ENCODE measurements at regions not wholly inside any gene's neighbourhood (a gene's known extent, or its start where the extent isn't known, plus 50 kb on each side); places are given as distances from the start of the nearest gene placed in this dataset.

DNA sequence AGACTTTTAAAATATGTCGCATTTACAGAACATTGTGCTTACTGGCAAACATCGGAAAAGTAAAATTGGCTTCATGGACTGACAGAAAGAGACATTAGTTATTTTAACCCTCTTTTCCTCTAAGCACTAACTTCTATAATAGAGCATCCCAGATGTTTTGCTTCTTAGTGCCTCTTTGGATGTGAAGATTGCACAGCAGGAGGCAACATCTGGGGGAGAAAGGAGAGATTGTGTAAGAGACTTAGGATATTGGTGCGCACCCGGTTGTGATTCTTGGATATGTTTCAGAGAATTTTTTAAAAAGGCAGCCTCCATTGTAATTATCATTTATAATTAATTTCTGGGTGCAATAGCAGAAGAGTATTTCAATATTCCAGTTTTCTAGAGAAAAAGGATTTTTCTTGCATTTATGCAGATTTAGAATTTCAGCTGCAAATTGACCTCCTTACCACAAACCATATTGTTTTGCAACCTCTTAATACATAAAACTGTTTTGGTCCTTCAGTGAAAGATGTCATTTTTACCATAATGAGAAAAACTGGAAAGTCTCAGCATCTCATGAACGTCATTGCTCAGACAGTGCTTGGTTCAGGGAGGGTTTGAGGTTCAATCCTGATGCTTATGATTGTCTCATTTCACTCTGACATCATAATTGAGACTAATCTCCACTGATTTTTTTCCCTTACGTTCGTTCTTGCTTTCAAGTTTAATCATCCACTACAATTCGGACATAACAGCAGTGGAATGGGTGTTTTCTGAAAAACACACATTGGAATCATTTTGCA lies 404.3 kb downstream of the ZNF521 start:
- TF ChIP-seq, protein P1, sequence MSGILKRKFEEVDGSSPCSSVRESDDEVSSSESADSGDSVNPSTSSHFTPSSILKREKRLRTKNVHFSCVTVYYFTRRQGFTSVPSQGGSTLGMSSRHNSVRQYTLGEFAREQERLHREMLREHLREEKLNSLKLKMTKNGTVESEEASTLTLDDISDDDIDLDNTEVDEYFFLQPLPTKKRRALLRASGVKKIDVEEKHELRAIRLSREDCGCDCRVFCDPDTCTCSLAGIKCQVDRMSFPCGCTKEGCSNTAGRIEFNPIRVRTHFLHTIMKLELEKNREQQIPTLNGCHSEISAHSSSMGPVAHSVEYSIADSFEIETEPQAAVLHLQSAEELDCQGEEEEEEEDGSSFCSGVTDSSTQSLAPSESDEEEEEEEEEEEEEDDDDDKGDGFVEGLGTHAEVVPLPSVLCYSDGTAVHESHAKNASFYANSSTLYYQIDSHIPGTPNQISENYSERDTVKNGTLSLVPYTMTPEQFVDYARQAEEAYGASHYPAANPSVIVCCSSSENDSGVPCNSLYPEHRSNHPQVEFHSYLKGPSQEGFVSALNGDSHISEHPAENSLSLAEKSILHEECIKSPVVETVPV (CRISPR knock-in tag; IDR thresholded peaks at IDR 0.05), result no peak
- TF ChIP-seq ESRRG (CRISPR knock-in tag; IDR thresholded peaks at IDR 0.05) (no peak), ZNF8 (CRISPR knock-in tag; IDR thresholded peaks at IDR 0.05) (no peak), ZC3H10 (CRISPR knock-in tag; IDR thresholded peaks at IDR 0.05) (no peak), ZFP30 (CRISPR knock-in tag; IDR thresholded peaks at IDR 0.05) (no peak), SNAI2 (CRISPR knock-in tag; IDR thresholded peaks at IDR 0.05) (no peak), PPARA (CRISPR knock-in tag; IDR thresholded peaks at IDR 0.05; ENCODE audit: borderline replicate concordance) (no peak), ARNTL (CRISPR knock-in tag; IDR thresholded peaks at IDR 0.05; ENCODE audit: borderline replicate concordance, low read depth) (no peak), CSDC2 (CRISPR knock-in tag; IDR thresholded peaks at IDR 0.05) (no peak), TCF4 (CRISPR knock-in tag; IDR thresholded peaks at IDR 0.05; ENCODE audit: borderline replicate concordance) (no peak), OSR1 (CRISPR knock-in tag; IDR thresholded peaks at IDR 0.05) (no peak), ISL1 (CRISPR knock-in tag; IDR thresholded peaks at IDR 0.05) (no peak), RARB (CRISPR knock-in tag; IDR thresholded peaks at IDR 0.05) (no peak), ZNF70 (CRISPR knock-in tag; IDR thresholded peaks at IDR 0.05) (no peak), TOX (CRISPR knock-in tag; IDR thresholded peaks at IDR 0.05; ENCODE audit: borderline replicate concordance) (no peak)
- TF ChIP-seq, protein P2, sequence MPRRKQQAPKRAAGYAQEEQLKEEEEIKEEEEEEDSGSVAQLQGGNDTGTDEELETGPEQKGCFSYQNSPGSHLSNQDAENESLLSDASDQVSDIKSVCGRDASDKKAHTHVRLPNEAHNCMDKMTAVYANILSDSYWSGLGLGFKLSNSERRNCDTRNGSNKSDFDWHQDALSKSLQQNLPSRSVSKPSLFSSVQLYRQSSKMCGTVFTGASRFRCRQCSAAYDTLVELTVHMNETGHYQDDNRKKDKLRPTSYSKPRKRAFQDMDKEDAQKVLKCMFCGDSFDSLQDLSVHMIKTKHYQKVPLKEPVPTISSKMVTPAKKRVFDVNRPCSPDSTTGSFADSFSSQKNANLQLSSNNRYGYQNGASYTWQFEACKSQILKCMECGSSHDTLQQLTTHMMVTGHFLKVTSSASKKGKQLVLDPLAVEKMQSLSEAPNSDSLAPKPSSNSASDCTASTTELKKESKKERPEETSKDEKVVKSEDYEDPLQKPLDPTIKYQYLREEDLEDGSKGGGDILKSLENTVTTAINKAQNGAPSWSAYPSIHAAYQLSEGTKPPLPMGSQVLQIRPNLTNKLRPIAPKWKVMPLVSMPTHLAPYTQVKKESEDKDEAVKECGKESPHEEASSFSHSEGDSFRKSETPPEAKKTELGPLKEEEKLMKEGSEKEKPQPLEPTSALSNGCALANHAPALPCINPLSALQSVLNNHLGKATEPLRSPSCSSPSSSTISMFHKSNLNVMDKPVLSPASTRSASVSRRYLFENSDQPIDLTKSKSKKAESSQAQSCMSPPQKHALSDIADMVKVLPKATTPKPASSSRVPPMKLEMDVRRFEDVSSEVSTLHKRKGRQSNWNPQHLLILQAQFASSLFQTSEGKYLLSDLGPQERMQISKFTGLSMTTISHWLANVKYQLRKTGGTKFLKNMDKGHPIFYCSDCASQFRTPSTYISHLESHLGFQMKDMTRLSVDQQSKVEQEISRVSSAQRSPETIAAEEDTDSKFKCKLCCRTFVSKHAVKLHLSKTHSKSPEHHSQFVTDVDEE (CRISPR knock-in tag; IDR thresholded peaks at IDR 0.05), result no peak
- TF ChIP-seq, protein P3, sequence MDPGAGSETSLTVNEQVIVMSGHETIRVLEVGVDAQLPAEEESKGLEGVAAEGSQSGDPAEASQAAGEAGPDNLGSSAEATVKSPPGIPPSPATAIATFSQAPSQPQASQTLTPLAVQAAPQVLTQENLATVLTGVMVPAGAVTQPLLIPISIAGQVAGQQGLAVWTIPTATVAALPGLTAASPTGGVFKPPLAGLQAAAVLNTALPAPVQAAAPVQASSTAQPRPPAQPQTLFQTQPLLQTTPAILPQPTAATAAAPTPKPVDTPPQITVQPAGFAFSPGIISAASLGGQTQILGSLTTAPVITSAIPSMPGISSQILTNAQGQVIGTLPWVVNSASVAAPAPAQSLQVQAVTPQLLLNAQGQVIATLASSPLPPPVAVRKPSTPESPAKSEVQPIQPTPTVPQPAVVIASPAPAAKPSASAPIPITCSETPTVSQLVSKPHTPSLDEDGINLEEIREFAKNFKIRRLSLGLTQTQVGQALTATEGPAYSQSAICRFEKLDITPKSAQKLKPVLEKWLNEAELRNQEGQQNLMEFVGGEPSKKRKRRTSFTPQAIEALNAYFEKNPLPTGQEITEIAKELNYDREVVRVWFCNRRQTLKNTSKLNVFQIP (CRISPR knock-in tag; IDR thresholded peaks at IDR 0.05; ENCODE audit: borderline replicate concordance, low read depth), result no peak
- TF ChIP-seq, protein P4, sequence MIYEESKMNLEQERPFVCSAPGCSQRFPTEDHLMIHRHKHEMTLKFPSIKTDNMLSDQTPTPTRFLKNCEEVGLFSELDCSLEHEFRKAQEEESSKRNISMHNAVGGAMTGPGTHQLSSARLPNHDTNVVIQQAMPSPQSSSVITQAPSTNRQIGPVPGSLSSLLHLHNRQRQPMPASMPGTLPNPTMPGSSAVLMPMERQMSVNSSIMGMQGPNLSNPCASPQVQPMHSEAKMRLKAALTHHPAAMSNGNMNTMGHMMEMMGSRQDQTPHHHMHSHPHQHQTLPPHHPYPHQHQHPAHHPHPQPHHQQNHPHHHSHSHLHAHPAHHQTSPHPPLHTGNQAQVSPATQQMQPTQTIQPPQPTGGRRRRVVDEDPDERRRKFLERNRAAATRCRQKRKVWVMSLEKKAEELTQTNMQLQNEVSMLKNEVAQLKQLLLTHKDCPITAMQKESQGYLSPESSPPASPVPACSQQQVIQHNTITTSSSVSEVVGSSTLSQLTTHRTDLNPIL (CRISPR knock-in tag; IDR thresholded peaks at IDR 0.05; ENCODE audit: low read depth), result no peak
- ATAC-seq, result no peak

DNA sequence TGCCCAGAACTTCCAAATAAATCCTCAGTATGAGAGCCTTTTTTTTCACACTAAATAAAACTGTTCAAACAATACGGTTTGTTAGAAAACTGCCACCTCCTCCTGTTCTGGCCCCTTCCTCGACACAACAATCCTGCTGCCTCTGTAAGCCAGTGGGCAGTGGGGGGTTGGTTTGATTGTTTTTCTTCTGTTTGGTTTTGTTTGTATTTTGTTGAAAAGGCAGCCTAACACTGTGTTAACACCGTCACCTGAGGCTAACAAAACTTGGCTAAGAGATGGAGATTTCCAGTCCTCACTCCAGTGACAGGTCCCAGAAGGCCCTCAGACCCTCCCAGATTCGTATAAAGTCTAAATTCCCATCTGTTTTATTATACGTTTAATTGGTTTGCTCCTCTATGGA lies 402.1 kb downstream of the ZNF521 start:
- TF ChIP-seq, protein P1 (CRISPR knock-in tag; IDR thresholded peaks at IDR 0.05), result no peak
- no peak for TF ChIP-seq GLIS3 (CRISPR knock-in tag; IDR thresholded peaks at IDR 0.05)
- no peak for TF ChIP-seq ZFP3 (CRISPR knock-in tag; IDR thresholded peaks at IDR 0.05)
- ATAC-seq, result no peak

DNA sequence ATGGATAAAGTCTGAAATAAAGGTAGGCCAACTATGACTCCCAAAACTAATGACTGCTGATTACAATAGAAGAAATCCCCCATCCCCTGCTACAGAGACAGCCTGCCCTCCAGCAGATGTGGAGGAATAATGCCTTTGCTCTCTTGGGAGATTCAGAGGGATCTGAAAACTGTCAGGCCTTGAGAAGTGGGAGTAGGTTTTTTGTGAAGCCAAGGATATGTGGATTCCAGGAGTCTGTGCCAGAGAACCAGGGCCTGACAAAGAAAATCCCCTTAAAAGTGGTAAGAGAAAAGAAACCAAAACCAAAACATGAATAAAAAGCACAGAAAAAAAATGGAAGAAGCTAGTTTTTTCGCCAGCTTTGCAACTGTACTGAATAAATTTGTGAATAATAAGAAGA lies 397.6 kb downstream of the ZNF521 start:
- no peak for TF ChIP-seq ZNF8 (CRISPR knock-in tag; IDR thresholded peaks at IDR 0.05)
- TF ChIP-seq, protein P5, sequence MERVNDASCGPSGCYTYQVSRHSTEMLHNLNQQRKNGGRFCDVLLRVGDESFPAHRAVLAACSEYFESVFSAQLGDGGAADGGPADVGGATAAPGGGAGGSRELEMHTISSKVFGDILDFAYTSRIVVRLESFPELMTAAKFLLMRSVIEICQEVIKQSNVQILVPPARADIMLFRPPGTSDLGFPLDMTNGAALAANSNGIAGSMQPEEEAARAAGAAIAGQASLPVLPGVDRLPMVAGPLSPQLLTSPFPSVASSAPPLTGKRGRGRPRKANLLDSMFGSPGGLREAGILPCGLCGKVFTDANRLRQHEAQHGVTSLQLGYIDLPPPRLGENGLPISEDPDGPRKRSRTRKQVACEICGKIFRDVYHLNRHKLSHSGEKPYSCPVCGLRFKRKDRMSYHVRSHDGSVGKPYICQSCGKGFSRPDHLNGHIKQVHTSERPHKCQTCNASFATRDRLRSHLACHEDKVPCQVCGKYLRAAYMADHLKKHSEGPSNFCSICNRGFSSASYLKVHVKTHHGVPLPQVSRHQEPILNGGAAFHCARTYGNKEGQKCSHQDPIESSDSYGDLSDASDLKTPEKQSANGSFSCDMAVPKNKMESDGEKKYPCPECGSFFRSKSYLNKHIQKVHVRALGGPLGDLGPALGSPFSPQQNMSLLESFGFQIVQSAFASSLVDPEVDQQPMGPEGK (CRISPR knock-in tag; IDR thresholded peaks at IDR 0.05; ENCODE audit: borderline replicate concordance), result no peak
- no peak for TF ChIP-seq TOX (CRISPR knock-in tag; IDR thresholded peaks at IDR 0.05; ENCODE audit: borderline replicate concordance)
- no peak for ATAC-seq

Data from SK-N-SH treated with all-trans-retinoic acid at 6 μM for 48 hours (cell line).